Thyroid gland (tissue), 4 donors: ENCODE measurements at regions not wholly inside any gene's neighbourhood (a gene's known extent, or its start where the extent isn't known, plus 50 kb on each side); places are given as distances from the start of the nearest gene placed in this dataset.

ENCODE experiments used
- POLR2A ChIP-seq, 2 donors: fragments of 450-650 bp; IDR thresholded peaks; one replicate each; pipeline ENCODE4 v1.6.1; 2017; ENCODE audit warnings: antibody characterized with exemption in 2 of 2, mild to moderate bottlenecking in 2 of 2, moderate library complexity in 1 of 2
- TF ChIP-seq, protein P1 (sequence below), 6 experiments: fragments of 200-600 bp in 3 of 6; fragments of 450-650 bp in 3 of 6; sonication (generic) in 3 of 6; IDR thresholded peaks; one replicate each; pipeline ENCODE4 v1.5.1; 2016 to 2019; ENCODE audit warnings: antibody characterized with exemption in 6 of 6, mild to moderate bottlenecking in 2 of 6, inconsistent platforms in 1 of 6, moderate library complexity in 1 of 6

DNA sequence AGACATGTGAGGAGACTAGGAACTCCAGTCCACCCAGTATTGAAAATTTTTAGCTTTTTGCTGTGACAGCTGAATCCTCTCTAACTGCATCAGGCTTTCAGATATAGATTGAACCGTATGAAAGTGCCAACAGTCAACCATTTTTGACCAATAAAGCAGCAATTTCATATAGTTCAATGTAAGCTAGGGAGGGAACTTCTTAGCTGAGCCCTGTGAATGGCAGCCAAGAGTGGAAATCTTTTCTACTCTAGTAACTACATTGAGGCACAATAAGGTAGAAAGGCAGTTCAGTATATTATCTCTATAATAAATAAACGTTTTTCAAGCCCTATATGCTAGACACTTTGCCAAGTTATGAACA is 96.3 kb upstream of the TANK start:
- TF ChIP-seq, protein P1, sequence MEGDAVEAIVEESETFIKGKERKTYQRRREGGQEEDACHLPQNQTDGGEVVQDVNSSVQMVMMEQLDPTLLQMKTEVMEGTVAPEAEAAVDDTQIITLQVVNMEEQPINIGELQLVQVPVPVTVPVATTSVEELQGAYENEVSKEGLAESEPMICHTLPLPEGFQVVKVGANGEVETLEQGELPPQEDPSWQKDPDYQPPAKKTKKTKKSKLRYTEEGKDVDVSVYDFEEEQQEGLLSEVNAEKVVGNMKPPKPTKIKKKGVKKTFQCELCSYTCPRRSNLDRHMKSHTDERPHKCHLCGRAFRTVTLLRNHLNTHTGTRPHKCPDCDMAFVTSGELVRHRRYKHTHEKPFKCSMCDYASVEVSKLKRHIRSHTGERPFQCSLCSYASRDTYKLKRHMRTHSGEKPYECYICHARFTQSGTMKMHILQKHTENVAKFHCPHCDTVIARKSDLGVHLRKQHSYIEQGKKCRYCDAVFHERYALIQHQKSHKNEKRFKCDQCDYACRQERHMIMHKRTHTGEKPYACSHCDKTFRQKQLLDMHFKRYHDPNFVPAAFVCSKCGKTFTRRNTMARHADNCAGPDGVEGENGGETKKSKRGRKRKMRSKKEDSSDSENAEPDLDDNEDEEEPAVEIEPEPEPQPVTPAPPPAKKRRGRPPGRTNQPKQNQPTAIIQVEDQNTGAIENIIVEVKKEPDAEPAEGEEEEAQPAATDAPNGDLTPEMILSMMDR (IDR thresholded peaks at IDR 0.05) = no peak
- TF ChIP-seq POLR2A (IDR thresholded peaks at IDR 0.05) = no peak
